Endothelial cell of umbilical vein (primary cell): ENCODE measurements at regions not wholly inside any gene's neighbourhood (a gene's known extent, or its start where the extent isn't known, plus 50 kb on each side); places are given as distances from the start of the nearest gene placed in this dataset.

Experiments used
- BruUV-seq: library from RNA; stranded (reverse); fragments of 400-500 nt; replicated peaks from 2 replicates; lab custom pipeline; 2021; lab: Mats Ljungman, UMichigan
- CTCF ChIA-PET: fragments of 300-600, 350-600 bp; sonication (Branson Sonifier 250); formaldehyde crosslinking; loops from one replicate; lab custom pipeline; 2021; ENCODE audit warnings: antibody characterized with exemption, inconsistent platforms; lab: Charles Lee
- POLR2A ChIA-PET: fragments of 300-600, 350-600 bp; sonication (Branson Sonifier 250); formaldehyde crosslinking; loops from one replicate; lab custom pipeline; 2021; ENCODE audit warnings: antibody characterized with exemption, inconsistent platforms; lab: Charles Lee
- DNase-seq: peaks from one replicate; pipeline ENCODE4 v3.0.0-alpha.2; 2011; ENCODE audit warnings: low read depth, low spot score
- FAIRE-seq: peaks from 2 replicates; lab custom pipeline; 2011; peaks lifted over from hg19 to GRCh38; lab: Jason Lieb, UNC
- H2AFZ ChIP-seq: 2 replicates; pipeline ENCODE4 v1.6.0; 2012; ENCODE audit warnings: low read depth, low read length, control low read depth, inconsistent platforms
- H3K27ac ChIP-seq: 2 replicates; pipeline ENCODE4 v1.5.1; 2011; ENCODE audit warnings: low read depth, mild to moderate bottlenecking, control low read depth, low read length, moderate library complexity; ENCODE audit not compliant: insufficient read depth
- H3K27me3 ChIP-seq, 2 experiments: 2 replicates each; pipeline versions ENCODE4 v1.6.0 to v1.6.1; 2011; ENCODE audit warnings: low read length in 2 of 2, mixed read lengths in 1 of 2; ENCODE audit not compliant: control insufficient read depth in 2 of 2, insufficient read depth in 2 of 2
- H3K36me3 ChIP-seq, 2 experiments: 2 replicates in 1 of 2; 3 replicates in 1 of 2; pipeline ENCODE4 v1.5.1; 2011; ENCODE audit warnings: low read length in 2 of 2, mild to moderate bottlenecking in 1 of 2, moderate library complexity in 1 of 2; ENCODE audit not compliant: control insufficient read depth in 2 of 2, insufficient read depth in 2 of 2; ENCODE audit errors: extremely low read depth in 1 of 2
- H3K4me1 ChIP-seq: 3 replicates; pipeline ENCODE4 v1.5.1; 2011; ENCODE audit warnings: mild to moderate bottlenecking, low read length; ENCODE audit not compliant: control insufficient read depth, insufficient read depth; ENCODE audit errors: extremely low read depth
- H3K4me2 ChIP-seq: 2 replicates; pipeline ENCODE4 v1.6.1; 2011; ENCODE audit warnings: low read length, control low read depth, mixed read lengths; ENCODE audit not compliant: insufficient read depth
- H3K4me3 ChIP-seq, 3 experiments: fragments of 200-600 bp in 1 of 3; sonication (generic), shearing (Covaris generic) in 1 of 3; replicated peaks in 1 of 3; 2 replicates each; pipeline ENCODE4 v1.5.1; 2011 to 2016; ENCODE audit warnings: control low read depth in 3 of 3, low read length in 3 of 3, mild to moderate bottlenecking in 2 of 3, inconsistent platforms in 1 of 3, low read depth in 1 of 3, moderate library complexity in 1 of 3; ENCODE audit not compliant: insufficient read depth in 1 of 3
- H3K79me2 ChIP-seq: 2 replicates; pipeline ENCODE4 v1.6.0; 2012; ENCODE audit warnings: low read length, inconsistent platforms; ENCODE audit not compliant: control insufficient read depth, insufficient read depth
- H3K9ac ChIP-seq: replicated peaks from 2 replicates; pipeline ENCODE3; 2011; ENCODE audit warnings: low read length, control low read depth; ENCODE audit not compliant: insufficient read depth; ENCODE audit errors: extremely low read depth
- H3K9me1 ChIP-seq: replicated peaks from 3 replicates; pipeline ENCODE4 v1.6.0; 2011; ENCODE audit warnings: mild to moderate bottlenecking, low read length; ENCODE audit not compliant: control insufficient read depth, insufficient read depth; ENCODE audit errors: extremely low read depth
- H3K9me3 ChIP-seq: replicated peaks from 2 replicates; pipeline ENCODE4 v1.5.1; 2012; ENCODE audit warnings: low read length, inconsistent platforms; ENCODE audit not compliant: control insufficient read depth, insufficient read depth
- H4K20me1 ChIP-seq: replicated peaks from 2 replicates; pipeline ENCODE3; 2011; ENCODE audit warnings: mild to moderate bottlenecking, low read length; ENCODE audit not compliant: control insufficient read depth, insufficient read depth; ENCODE audit errors: extremely low read depth
- CTCF ChIP-seq, 2 donors: IDR thresholded peaks; 1 replicate in 1 of 2; 2 replicates in 1 of 2; pipeline ENCODE4 v1.5.1; 2011; ENCODE audit warnings: low read length in 2 of 2, mild to moderate bottlenecking in 2 of 2, moderate library complexity in 2 of 2, control low read depth in 1 of 2, inconsistent platforms in 1 of 2, low read depth in 1 of 2; ENCODE audit not compliant: insufficient read depth in 1 of 2; ENCODE audit errors: extremely low read depth in 1 of 2
- EZH2 ChIP-seq: IDR thresholded peaks from 2 replicates; pipeline ENCODE4 v1.6.1; 2012; ENCODE audit warnings: borderline replicate concordance, low read depth, mild to moderate bottlenecking, moderate library complexity, low read length, inconsistent platforms; ENCODE audit not compliant: severe bottlenecking
- FOS ChIP-seq: IDR thresholded peaks from 2 replicates; pipeline ENCODE4 v1.6.1; 2011; ENCODE audit warnings: mild to moderate bottlenecking, low read length, moderate library complexity, borderline replicate concordance; ENCODE audit not compliant: insufficient read depth
- GATA2 ChIP-seq: IDR thresholded peaks from 2 replicates; pipeline ENCODE4 v1.7.0; 2011; ENCODE audit warnings: low read depth, mild to moderate bottlenecking, moderate library complexity, mixed read lengths, low read length; ENCODE audit not compliant: insufficient read length, insufficient read depth
- JUN ChIP-seq: IDR thresholded peaks from 2 replicates; pipeline ENCODE4 v1.6.1; 2011; ENCODE audit warnings: borderline replicate concordance, low read depth; ENCODE audit not compliant: insufficient read length, insufficient read depth
- MAX ChIP-seq: IDR thresholded peaks from 2 replicates; pipeline ENCODE4 v1.6.1; 2011; ENCODE audit not compliant: insufficient read depth, insufficient read length
- MYC ChIP-seq: IDR thresholded peaks from one replicate; pipeline ENCODE4 v1.6.1; 2011; ENCODE audit warnings: mild to moderate bottlenecking, low read depth, low read length
- POLR2A ChIP-seq: IDR thresholded peaks from 2 replicates; pipeline ENCODE4 v1.6.1; 2012; ENCODE audit warnings: low read depth, mild to moderate bottlenecking, control low read depth, low read length
- POLR2AphosphoS5 ChIP-seq: IDR thresholded peaks from 2 replicates; pipeline ENCODE4 v1.6.1; 2012; ENCODE audit warnings: low read depth, mild to moderate bottlenecking, control low read depth, low read length, moderate library complexity; ENCODE audit not compliant: insufficient read depth
- dilution Hi-C: fragments of 300-500 bp; cut with MboI; formaldehyde crosslinking; loops from one replicate; pipeline ENCODE4 v1.15.0; 2019; ENCODE audit warnings: low sequenced_read_pairs; ENCODE audit not compliant: extremely low pct_ligation_motif_present
- intact Hi-C: fragments of 100-400 bp; cut with micrococcal nuclease; formaldehyde crosslinking; loops from one replicate; pipeline ENCODE4 v1.10.0; 2022

- Histone ChIP-seq H3K36me3 (no peaks in the 10 kb centered on the region), H3K27ac (peak overlapping the region; percentile 0), H3K4me1 (peaks cover 8% of the 10 kb centered on the region), H4K20me1 (no peaks in the 10 kb centered on the region), H3K4me2 (no peak overlapping the region), H3K9me3 (no peaks in the 10 kb centered on the region), H3K9me1 (no peaks in the 10 kb centered on the region), H3K9ac (no peak overlapping the region), H2AFZ (peak overlapping the region; percentile 26), H3K4me3 (no peak overlapping the region), H3K79me2 (no peaks in the 10 kb centered on the region), H3K27me3 (no peaks in the 10 kb centered on the region)
- DNase-seq: peak; percentile 61
- BruUV-seq: no TSS peak
- FAIRE-seq: peak; percentile 85
- dilution Hi-C loops (no loop called here), intact Hi-C loops (no loop called here)
- POLR2A ChIA-PET: no interaction called here
- CTCF ChIA-PET: interaction anchor here (0.9 kb wide), 1 partner anchor 9 kb away, joined by 3 read pairs; no protein-coding TSS in a partner anchor
- TF ChIP-seq GATA2 (no peak), JUN (peak; percentile 22)
These were observed 452.4 kb downstream of the BCOR start for GRCh38 chrX:39645178-39645895.

GRCh38 chrX:39648548-39649254 is 449.1 kb downstream of the BCOR start:
- POLR2A ChIA-PET: no interaction called here
- Histone ChIP-seq H3K27ac (no peak overlapping the region), H3K9me3 (no peaks in the 10 kb centered on the region), H3K9me1 (no peaks in the 10 kb centered on the region), H3K27me3 (no peaks in the 10 kb centered on the region), H3K4me2 (no peak overlapping the region), H3K4me3 (no peak overlapping the region), H3K4me1 (peaks cover 5% of the 10 kb centered on the region), H2AFZ (no peak overlapping the region), H3K79me2 (no peaks in the 10 kb centered on the region), H3K36me3 (no peaks in the 10 kb centered on the region), H4K20me1 (no peaks in the 10 kb centered on the region), H3K9ac (no peak overlapping the region)
- no TSS peak for BruUV-seq
- CTCF ChIA-PET: no interaction called here
- dilution Hi-C loops: no loop called here
- FAIRE-seq: no peak
- TF ChIP-seq MYC (no peak), POLR2AphosphoS5 (no peak), CTCF (IDR thresholded peaks at IDR 0.05; ENCODE audit: extremely low read depth in 1 of 2, insufficient read depth in 1 of 2, low read depth in 1 of 2, low read length in 2 of 2) (no peak), JUN (no peak), FOS (no peak), POLR2A (no peak), EZH2 (no peak), GATA2 (no peak), MAX (no peak)
- no peak for DNase-seq
- intact Hi-C loops: no loop called here
